Liver (tissue), 8 donors: ENCODE measurements at regions not wholly inside any gene's neighbourhood (a gene's known extent, or its start where the extent isn't known, plus 50 kb on each side); places are given as distances from the start of the nearest gene placed in this dataset.

Experiments
- DNase-seq: peaks from one replicate; pipeline ENCODE4 v3.0.0-alpha.2; 2017; ENCODE audit warnings: low spot score
- H3K27ac ChIP-seq, 2 donors: one replicate each; pipeline ENCODE4 v1.7.0; 2013; ENCODE audit warnings: inconsistent platforms in 2 of 2, low read length in 2 of 2, control low read depth in 1 of 2, low read depth in 1 of 2, mild to moderate bottlenecking in 1 of 2
- H3K27me3 ChIP-seq, 4 donors: one replicate each; pipeline versions ENCODE4 v1.6.1 to v1.7.0; 2013; ENCODE audit warnings: low read length in 3 of 4, inconsistent platforms in 1 of 4, mild to moderate bottlenecking in 1 of 4, moderate library complexity in 1 of 4; ENCODE audit not compliant: control insufficient read depth in 4 of 4, insufficient read depth in 4 of 4
- H3K36me3 ChIP-seq, 4 donors: one replicate each; pipeline versions ENCODE4 v1.6.1 to v1.7.0; 2013; ENCODE audit warnings: low read length in 3 of 4, mild to moderate bottlenecking in 3 of 4, low read depth in 1 of 4, moderate library complexity in 1 of 4; ENCODE audit not compliant: control insufficient read depth in 4 of 4, insufficient read depth in 3 of 4
- H3K4me1 ChIP-seq, 4 donors: one replicate each; pipeline versions ENCODE4 v1.6.1 to v1.7.0; 2013; ENCODE audit warnings: low read length in 3 of 4, mild to moderate bottlenecking in 3 of 4, moderate library complexity in 1 of 4; ENCODE audit not compliant: control insufficient read depth in 4 of 4, insufficient read depth in 4 of 4
- H3K4me3 ChIP-seq, 3 donors: one replicate each; pipeline versions ENCODE4 v1.6.1 to v1.7.0; 2013; ENCODE audit warnings: low read length in 3 of 3, control low read depth in 1 of 3, low read depth in 1 of 3, mild to moderate bottlenecking in 1 of 3
- H3K9ac ChIP-seq, 2 donors: one replicate each; pipeline ENCODE4 v1.7.0; 2013; ENCODE audit warnings: low read length in 2 of 2, mild to moderate bottlenecking in 2 of 2, moderate library complexity in 2 of 2, control low read depth in 1 of 2, low read depth in 1 of 2
- H3K9me3 ChIP-seq, 4 donors: one replicate each; pipeline versions ENCODE4 v1.6.1 to v1.7.0; 2013; ENCODE audit warnings: low read length in 3 of 4; ENCODE audit not compliant: control insufficient read depth in 4 of 4
- FOXA1 ChIP-seq: IDR thresholded peaks from 2 replicates; pipeline ENCODE4 v1.6.1; 2016; ENCODE audit warnings: antibody characterized with exemption
- FOXA2 ChIP-seq: IDR thresholded peaks from 2 replicates; pipeline ENCODE4 v1.6.1; 2016; ENCODE audit warnings: antibody characterized with exemption
- GABPA ChIP-seq, 2 donors: IDR thresholded peaks in 1 of 2; conservative IDR thresholded peaks in 1 of 2; 2 replicates each; pipeline ENCODE4 v1.6.1; 2016; ENCODE audit warnings: antibody characterized with exemption in 2 of 2, mild to moderate bottlenecking in 1 of 2, moderate library complexity in 1 of 2
- HNF4A ChIP-seq, 2 donors: conservative IDR thresholded peaks; 2 replicates each; pipeline ENCODE4 v1.6.1; 2016; ENCODE audit warnings: antibody characterized with exemption in 2 of 2, mild to moderate bottlenecking in 2 of 2
- HNF4G ChIP-seq: IDR thresholded peaks from 2 replicates; pipeline ENCODE4 v1.6.1; 2016; ENCODE audit warnings: antibody characterized with exemption
- JUND ChIP-seq, 2 donors: IDR thresholded peaks; 2 replicates each; pipeline ENCODE4 v1.6.1; 2016; ENCODE audit warnings: antibody characterized with exemption in 2 of 2
- RAD21 ChIP-seq, 2 donors: IDR thresholded peaks; 2 replicates each; pipeline ENCODE4 v1.6.1; 2016; ENCODE audit warnings: antibody characterized with exemption in 2 of 2, mild to moderate bottlenecking in 2 of 2
- RXRA ChIP-seq, 2 donors: IDR thresholded peaks; 2 replicates each; pipeline ENCODE4 v1.6.1; 2017 to 2018; ENCODE audit warnings: antibody characterized with exemption in 2 of 2, mild to moderate bottlenecking in 1 of 2
- SP1 ChIP-seq: IDR thresholded peaks from 2 replicates; pipeline ENCODE4 v1.6.1; 2018; ENCODE audit warnings: antibody characterized with exemption, mild to moderate bottlenecking
- YY1 ChIP-seq: IDR thresholded peaks from 2 replicates; pipeline ENCODE4 v1.6.1; 2016; ENCODE audit warnings: antibody characterized with exemption, mild to moderate bottlenecking
- WGBS: extraction: QIAGEN DNeasy Blood & Tissue Kit; methylation state at CpG from one replicate; pipeline ENCODE4 v1.1.7; 2013; 5-methylcytosine and 5-hydroxymethylcytosine counted together
- TF ChIP-seq, protein P1 (sequence below): IDR thresholded peaks from 2 replicates; pipeline ENCODE4 v1.6.1; 2016; ENCODE audit warnings: antibody characterized with exemption
- TF ChIP-seq, protein P2 (sequence below): IDR thresholded peaks from 2 replicates; pipeline ENCODE4 v1.6.1; 2016; ENCODE audit warnings: antibody characterized with exemption
- TF ChIP-seq, protein P3 (sequence below): fragments of 150-350 bp; IDR thresholded peaks from 2 replicates; pipeline ENCODE4 v1.5.1; 2017; ENCODE audit warnings: improper control_type of control experiment, low read depth, low read length; ENCODE audit not compliant: missing input control
- donor health status: healthy.
- donor health status: healthy.
- donor health status: healthy.
- donor health status: healthy.
- donor health status: healthy.

DNA sequence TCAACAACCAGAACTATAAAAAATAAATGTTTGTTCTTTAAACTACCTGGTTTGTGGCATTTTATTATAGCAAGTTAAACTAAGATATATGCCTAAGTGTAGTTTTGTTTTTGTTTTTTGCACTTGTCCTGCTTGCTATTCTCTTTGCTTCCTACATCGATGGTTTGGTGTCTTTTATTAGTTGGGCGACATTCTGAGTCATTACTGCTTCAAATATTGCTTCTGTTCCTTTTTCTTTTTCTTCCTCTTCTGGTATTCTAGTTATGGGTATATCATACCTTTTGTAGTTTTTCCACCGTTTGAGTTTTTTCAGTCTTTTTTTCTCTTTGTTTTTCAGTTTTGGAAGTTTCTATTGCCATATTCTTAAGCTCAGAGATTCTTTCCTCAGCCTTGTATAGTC, 86.9 kb downstream of the MACIR start:
- Histone ChIP-seq H3K27ac (no peak overlapping the region), H3K4me1 (no peaks in the 10 kb centered on the region), H3K27me3 (peaks cover 0 to 2% (median 0%) of the 10 kb centered on the region in 4 donors), H3K9me3 (peaks cover 0 to 4% (median 0%) of the 10 kb centered on the region in 4 donors), H3K36me3 (no peaks in the 10 kb centered on the region), H3K9ac (no peak overlapping the region), H3K4me3 (no peak overlapping the region)
- 70% methylated on average over 3 of the region's 3 CpGs for WGBS
- no peak for DNase-seq
- TF ChIP-seq JUND (IDR thresholded peaks at IDR 0.05) (no peak), SP1 (no peak), FOXA1 (no peak), FOXA2 (no peak), YY1 (no peak), HNF4A (conservative IDR thresholded peaks at IDR 0.05) (no peak), RAD21 (IDR thresholded peaks at IDR 0.05) (no peak)
- TF ChIP-seq, protein P1, sequence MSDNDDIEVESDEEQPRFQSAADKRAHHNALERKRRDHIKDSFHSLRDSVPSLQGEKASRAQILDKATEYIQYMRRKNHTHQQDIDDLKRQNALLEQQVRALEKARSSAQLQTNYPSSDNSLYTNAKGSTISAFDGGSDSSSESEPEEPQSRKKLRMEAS, result no peak
- TF ChIP-seq, protein P2, sequence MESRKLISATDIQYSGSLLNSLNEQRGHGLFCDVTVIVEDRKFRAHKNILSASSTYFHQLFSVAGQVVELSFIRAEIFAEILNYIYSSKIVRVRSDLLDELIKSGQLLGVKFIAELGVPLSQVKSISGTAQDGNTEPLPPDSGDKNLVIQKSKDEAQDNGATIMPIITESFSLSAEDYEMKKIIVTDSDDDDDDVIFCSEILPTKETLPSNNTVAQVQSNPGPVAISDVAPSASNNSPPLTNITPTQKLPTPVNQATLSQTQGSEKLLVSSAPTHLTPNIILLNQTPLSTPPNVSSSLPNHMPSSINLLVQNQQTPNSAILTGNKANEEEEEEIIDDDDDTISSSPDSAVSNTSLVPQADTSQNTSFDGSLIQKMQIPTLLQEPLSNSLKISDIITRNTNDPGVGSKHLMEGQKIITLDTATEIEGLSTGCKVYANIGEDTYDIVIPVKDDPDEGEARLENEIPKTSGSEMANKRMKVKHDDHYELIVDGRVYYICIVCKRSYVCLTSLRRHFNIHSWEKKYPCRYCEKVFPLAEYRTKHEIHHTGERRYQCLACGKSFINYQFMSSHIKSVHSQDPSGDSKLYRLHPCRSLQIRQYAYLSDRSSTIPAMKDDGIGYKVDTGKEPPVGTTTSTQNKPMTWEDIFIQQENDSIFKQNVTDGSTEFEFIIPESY, result no peak

DNA sequence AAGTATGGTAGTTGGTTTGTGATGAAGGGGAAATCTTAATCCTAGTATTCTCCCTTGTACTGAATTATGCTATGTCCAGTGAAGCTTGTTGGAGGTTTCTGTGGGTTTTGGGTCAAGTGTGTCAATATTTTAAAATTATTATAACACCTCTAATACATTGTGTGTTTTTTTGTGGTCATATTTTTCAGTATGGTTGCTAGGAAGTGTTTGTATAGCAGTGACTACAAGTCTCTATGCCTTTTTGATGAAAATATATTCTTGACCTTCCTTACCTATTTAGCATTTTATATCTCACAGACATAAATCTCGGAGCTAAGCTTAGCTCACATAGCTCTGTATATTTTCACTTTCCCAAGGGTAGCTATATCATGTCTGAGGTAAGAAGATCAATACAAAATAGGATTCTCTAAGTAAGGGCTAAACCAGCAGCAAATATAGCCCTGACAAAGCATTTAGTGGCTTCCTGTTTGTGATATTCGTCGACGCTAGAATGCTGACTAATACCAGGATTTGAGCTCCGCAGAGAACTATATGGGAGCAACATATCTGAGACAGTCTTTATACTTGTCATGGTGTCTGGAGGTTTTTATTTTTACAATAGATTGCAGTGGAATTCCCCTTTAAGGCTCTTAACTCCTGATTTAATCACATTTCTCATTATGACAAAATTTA, 82.3 kb downstream of the MACIR start:
- H3K4me1 ChIP-seq, result no peaks in the 10 kb centered on the region
- WGBS, result 64% methylated on average over 5 of the region's 5 CpGs

More for the DNA sequence above, 82.3 kb downstream of the MACIR start:
- H3K27me3 ChIP-seq, result peaks cover 0 to 8% (median 0%) of the 10 kb centered on the region in 4 donors
- no peak overlapping the region for H3K27ac ChIP-seq
- H3K4me3 ChIP-seq, result no peak overlapping the region
- peaks cover 0 to 4% (median 0%) of the 10 kb centered on the region in 4 donors for H3K9me3 ChIP-seq
- DNase-seq, result no peak
- no peak overlapping the region for H3K9ac ChIP-seq
- TF ChIP-seq, protein P2, result no peak
- no peak for TF ChIP-seq RXRA (IDR thresholded peaks at IDR 0.05)
- TF ChIP-seq, protein P3, sequence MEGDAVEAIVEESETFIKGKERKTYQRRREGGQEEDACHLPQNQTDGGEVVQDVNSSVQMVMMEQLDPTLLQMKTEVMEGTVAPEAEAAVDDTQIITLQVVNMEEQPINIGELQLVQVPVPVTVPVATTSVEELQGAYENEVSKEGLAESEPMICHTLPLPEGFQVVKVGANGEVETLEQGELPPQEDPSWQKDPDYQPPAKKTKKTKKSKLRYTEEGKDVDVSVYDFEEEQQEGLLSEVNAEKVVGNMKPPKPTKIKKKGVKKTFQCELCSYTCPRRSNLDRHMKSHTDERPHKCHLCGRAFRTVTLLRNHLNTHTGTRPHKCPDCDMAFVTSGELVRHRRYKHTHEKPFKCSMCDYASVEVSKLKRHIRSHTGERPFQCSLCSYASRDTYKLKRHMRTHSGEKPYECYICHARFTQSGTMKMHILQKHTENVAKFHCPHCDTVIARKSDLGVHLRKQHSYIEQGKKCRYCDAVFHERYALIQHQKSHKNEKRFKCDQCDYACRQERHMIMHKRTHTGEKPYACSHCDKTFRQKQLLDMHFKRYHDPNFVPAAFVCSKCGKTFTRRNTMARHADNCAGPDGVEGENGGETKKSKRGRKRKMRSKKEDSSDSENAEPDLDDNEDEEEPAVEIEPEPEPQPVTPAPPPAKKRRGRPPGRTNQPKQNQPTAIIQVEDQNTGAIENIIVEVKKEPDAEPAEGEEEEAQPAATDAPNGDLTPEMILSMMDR, result no peak
- TF ChIP-seq JUND (IDR thresholded peaks at IDR 0.05), result no peak
- no peak for TF ChIP-seq SP1
- TF ChIP-seq FOXA2, result no peak
- no peak for TF ChIP-seq HNF4G
- TF ChIP-seq HNF4A (conservative IDR thresholded peaks at IDR 0.05), result no peak
- TF ChIP-seq GABPA (IDR thresholded peaks at IDR 0.05 in 1 of 2, conservative IDR thresholded peaks at IDR 0.05 in 1 of 2), result no peak
- H3K36me3 ChIP-seq, result no peaks in the 10 kb centered on the region
